Thyroid gland (tissue), 4 donors: ENCODE measurements at regions not wholly inside any gene's neighbourhood (a gene's known extent, or its start where the extent isn't known, plus 50 kb on each side); places are given as distances from the start of the nearest gene placed in this dataset.

Source experiments
- POLR2A ChIP-seq, 2 donors: fragments of 450-650 bp; IDR thresholded peaks; one replicate each; pipeline ENCODE4 v1.6.1; 2017; ENCODE audit warnings: antibody characterized with exemption in 2 of 2, mild to moderate bottlenecking in 2 of 2, moderate library complexity in 1 of 2
- TF ChIP-seq, protein P1 (sequence below), 6 experiments: fragments of 200-600 bp in 3 of 6; fragments of 450-650 bp in 3 of 6; sonication (generic) in 3 of 6; IDR thresholded peaks; one replicate each; pipeline ENCODE4 v1.5.1; 2016 to 2019; ENCODE audit warnings: antibody characterized with exemption in 6 of 6, mild to moderate bottlenecking in 2 of 6, inconsistent platforms in 1 of 6, moderate library complexity in 1 of 6

DNA sequence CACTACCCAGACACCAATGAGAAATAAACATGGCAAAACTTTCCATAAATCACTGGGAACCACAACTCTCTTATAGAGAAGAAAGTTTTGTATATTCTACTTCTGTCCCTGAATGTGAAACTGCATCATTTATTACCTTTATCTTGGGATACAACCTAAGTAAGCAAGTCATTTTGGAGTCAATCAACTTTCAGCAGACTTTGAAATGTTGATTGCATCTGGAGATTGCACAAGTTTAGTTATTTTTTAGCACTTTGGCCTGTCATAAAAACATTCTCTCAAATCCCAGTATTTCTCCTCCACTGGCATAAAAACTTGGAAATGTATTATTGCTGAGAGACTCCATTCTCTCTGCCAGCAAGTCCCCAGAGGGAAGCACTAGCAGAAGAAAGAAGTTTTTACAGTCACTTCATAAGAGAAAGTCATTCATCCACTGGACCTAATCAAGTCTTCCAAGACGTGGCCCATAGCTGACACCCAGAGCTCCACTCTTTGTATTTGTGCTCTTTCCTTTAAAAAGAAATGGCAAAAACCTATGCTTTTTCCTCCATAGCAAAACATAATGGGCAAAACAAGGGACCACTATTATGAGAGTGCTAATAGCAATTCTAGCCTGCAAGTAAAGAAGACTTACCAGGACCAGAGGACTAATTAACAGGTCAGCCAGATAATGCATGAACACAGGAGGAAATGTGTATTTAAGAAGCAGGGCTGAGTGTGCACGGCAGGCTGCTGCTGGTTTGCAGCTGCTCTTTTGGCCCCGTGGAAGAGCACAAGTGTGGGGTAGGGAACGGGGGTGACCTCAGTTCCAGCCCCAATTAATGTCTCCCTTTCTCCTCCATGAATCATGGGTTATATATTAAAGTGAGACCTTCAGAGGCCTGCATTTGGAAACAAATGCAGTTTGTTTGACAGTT lies 171.5 kb downstream of the INO80D start:
- TF ChIP-seq, protein P1, sequence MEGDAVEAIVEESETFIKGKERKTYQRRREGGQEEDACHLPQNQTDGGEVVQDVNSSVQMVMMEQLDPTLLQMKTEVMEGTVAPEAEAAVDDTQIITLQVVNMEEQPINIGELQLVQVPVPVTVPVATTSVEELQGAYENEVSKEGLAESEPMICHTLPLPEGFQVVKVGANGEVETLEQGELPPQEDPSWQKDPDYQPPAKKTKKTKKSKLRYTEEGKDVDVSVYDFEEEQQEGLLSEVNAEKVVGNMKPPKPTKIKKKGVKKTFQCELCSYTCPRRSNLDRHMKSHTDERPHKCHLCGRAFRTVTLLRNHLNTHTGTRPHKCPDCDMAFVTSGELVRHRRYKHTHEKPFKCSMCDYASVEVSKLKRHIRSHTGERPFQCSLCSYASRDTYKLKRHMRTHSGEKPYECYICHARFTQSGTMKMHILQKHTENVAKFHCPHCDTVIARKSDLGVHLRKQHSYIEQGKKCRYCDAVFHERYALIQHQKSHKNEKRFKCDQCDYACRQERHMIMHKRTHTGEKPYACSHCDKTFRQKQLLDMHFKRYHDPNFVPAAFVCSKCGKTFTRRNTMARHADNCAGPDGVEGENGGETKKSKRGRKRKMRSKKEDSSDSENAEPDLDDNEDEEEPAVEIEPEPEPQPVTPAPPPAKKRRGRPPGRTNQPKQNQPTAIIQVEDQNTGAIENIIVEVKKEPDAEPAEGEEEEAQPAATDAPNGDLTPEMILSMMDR (IDR thresholded peaks at IDR 0.05), result no peak
- TF ChIP-seq POLR2A (IDR thresholded peaks at IDR 0.05), result no peak
